GM13977 (cell line): ENCODE measurements at regions not wholly inside any gene's neighbourhood (a gene's known extent, or its start where the extent isn't known, plus 50 kb on each side); places are given as distances from the start of the nearest gene placed in this dataset.

Source experiments
- DNase-seq: peaks from one replicate; pipeline ENCODE4 v3.0.0; 2012; ENCODE audit warnings: low spot score
- CTCF ChIP-seq: IDR thresholded peaks from 2 replicates; pipeline ENCODE4 v1.5.1; 2012; ENCODE audit warnings: mild to moderate bottlenecking, control low read depth; ENCODE audit not compliant: insufficient read depth; ENCODE audit errors: extremely low read depth, missing control alignments
- in situ Hi-C: fragments of 300-500 bp; cut with MboI; formaldehyde crosslinking; loops from one replicate; pipeline ENCODE4 v1.12.0; 2022; ENCODE audit warnings: low sequenced_read_pairs, low pct_unique_long_range_greater_than_20kb, mixed read lengths, inconsistent platforms; ENCODE audit not compliant: unreplicated experiment

DNA sequence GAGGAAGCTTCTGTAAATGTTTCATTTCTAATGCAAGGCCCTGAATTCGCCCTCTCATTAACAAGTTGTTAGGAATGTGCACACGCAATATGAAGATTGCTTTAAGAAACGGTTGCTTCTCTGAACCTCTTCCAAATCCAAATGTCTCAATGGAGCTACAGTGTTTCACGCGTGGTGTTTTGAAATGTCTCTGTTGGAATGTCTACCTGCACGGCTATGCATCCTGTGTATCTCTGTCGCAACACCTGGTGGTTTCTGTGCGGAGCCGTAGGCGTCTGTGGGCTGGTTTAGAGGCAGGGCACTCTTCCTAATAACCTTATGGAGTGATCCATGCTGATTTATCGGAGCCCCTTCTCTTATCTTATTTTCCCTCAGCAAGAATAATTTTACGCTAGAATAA is 1584.2 kb upstream of the SLC10A2 start:
- no peak for TF ChIP-seq CTCF
- in situ Hi-C loops, result no loop called here
- no peak for DNase-seq

DNA sequence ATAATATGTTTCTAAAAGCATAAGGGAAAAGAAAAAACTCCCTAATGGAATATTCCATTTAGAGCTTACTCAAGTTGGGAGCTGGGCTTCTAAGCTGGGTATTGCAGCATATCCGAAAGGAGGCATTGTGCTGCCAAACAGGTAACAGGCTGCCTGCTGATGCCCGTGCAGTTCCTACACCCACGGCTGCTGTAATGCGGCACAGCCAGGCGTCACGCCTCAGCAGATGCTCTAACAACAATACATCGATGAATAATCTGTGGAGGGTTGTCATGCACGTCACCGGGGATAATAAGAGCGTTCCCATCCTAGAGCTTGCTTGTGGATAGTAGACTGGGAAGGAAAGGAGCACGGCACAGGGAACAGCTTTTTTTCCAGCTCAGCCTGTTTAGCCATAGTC is 1582.1 kb upstream of the SLC10A2 start:
- TF ChIP-seq CTCF, result no peak
- in situ Hi-C loops, result no loop called here
- DNase-seq, result no peak

DNA sequence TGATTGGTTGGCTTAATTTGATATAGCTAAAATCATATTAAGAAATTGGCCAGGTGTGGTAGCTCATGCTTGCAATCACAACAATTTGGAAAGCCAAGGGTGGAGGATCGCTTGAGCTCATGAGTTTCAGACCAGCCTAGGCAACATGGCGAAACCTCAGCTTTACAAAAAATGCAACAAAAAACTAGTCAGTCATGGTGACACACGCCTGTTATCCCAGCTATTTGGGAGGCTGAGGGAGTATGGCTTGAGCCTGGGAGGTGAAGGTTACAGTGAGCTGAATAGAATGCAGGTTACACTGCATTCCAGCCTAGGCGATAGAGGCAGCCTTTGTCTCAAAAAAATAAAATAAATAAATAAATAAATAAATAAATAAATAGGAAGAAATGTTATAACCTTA is 1579.6 kb upstream of the SLC10A2 start:
- in situ Hi-C loops, result no loop called here
- no peak for DNase-seq
- TF ChIP-seq CTCF, result no peak

- TF ChIP-seq CTCF, result no peak
- in situ Hi-C loops, result no loop called here
- DNase-seq, result no peak
Measured at GRCh38 chr13:104641309-104641708, 1575.1 kb upstream of the SLC10A2 start.

GRCh38 chr13:104635879-104636278 is 1569.7 kb upstream of the SLC10A2 start:
- DNase-seq, result no peak
- no peak for TF ChIP-seq CTCF
- in situ Hi-C loops, result no loop called here

GRCh38 chr13:104634016-104634415 is 1567.8 kb upstream of the SLC10A2 start:
- in situ Hi-C loops, result no loop called here
- DNase-seq, result no peak
- TF ChIP-seq CTCF, result no peak

- no peak for DNase-seq
- no peak for TF ChIP-seq CTCF
- in situ Hi-C loops, result no loop called here
Measured at GRCh38 chr13:104632736-104633135, 1566.5 kb upstream of the SLC10A2 start.
